ENCODE measurements at regions not wholly inside any gene's neighbourhood (a gene's known extent, or its start where the extent isn't known, plus 50 kb on each side); places are given as distances from the start of the nearest gene placed in this dataset.
"Not testable (repeated sequence)": the region's sequence is repeated elsewhere in the genome, so short reads cannot be mapped to it uniquely, and the experiment has no call there.

DNA sequence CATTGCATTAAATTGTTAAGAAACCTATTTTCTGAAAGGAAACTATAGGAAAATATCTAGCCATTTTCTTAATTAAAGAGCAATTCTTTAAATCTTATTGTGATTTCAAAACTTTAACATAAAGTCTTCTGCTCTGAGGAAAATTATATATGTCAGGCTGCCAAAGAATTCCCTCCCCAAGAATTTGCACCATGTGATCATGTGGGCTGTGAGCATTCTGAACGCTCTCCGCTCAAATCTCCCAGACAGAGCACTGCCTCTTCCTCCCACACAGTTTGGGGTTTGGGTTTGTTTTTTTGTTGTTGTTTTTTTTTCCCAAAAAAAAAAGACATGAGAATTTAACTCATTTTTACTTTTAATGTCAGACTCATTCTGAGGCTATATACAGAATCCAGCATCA lies 155.9 kb upstream of the PALMD start:
- Mint-ChIP-seq H3K4me1 (peaks cover 7% of the 10 kb centered on the region), H3K9me3 (no peaks in the 10 kb centered on the region), H3K36me3 (ENCODE audit: low read depth) (no peaks in the 10 kb centered on the region), H3K4me3 (no peak overlapping the region), H3K27ac (no peak overlapping the region), H3K27me3 (peaks cover 26% of the 10 kb centered on the region)
- POLR2A ChIA-PET, result no interaction called here
- DNase-seq, result no peak
- CTCF ChIA-PET, result no interaction called here

GRCh38 chr1:99496067-99496466 lies 149.8 kb upstream of the PALMD start:
- Mint-ChIP-seq H3K27me3 (peaks cover 9% of the 10 kb centered on the region), H3K4me3 (no peak overlapping the region), H3K9me3 (no peaks in the 10 kb centered on the region), H3K36me3 (ENCODE audit: low read depth) (no peaks in the 10 kb centered on the region), H3K27ac (no peak overlapping the region), H3K4me1 (no peaks in the 10 kb centered on the region)
- DNase-seq, result no peak
- CTCF ChIA-PET, result no interaction called here
- POLR2A ChIA-PET, result no interaction called here

DNA sequence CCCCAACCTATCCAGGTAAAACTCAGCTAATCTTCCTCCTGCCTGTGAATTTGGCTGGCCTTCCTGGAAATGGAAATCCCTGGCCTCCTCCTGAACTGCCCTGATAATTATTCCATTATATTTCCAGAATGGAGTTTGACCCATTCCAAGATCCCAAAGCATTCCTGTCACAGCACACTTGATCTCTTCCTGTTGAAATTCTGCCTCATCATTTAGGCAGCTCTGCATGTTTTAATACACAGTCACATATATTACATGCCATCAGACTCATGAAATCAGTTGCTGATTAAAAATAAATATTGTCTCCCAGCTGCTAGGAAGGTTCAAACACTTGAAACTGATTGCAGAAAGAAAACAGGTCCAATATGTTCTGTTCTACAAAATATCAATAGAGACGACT lies 148.2 kb upstream of the PALMD start:
- H3K27ac Mint-ChIP-seq, result no peak overlapping the region
- POLR2A ChIA-PET, result no interaction called here
- no peaks in the 10 kb centered on the region for H3K4me1 Mint-ChIP-seq
- H3K4me3 Mint-ChIP-seq, result no peak overlapping the region
- H3K36me3 Mint-ChIP-seq (ENCODE audit: low read depth), result no peaks in the 10 kb centered on the region
- no peak for DNase-seq
- CTCF ChIA-PET, result no interaction called here
- peaks cover 4% of the 10 kb centered on the region for H3K27me3 Mint-ChIP-seq
- no peaks in the 10 kb centered on the region for H3K9me3 Mint-ChIP-seq

DNA sequence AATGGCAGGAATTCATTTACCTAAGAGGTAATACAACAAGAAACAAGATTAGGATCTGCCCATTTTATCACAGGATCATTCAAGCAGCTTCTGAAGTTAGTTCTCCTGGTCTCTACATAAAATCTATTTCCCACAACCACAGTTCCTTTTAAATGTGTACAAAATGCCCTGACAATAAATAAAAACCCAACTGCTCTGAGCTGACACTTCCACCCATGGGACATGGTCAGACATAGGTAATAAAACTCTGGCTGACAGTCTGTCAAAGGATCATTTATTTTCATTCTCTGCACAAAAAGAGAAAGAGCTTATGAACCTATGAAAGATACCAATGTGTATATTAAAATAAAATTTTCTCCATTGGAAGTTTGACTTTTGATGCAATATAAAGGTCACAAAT lies 145.4 kb upstream of the PALMD start:
- Mint-ChIP-seq H3K4me3 (no peak overlapping the region), H3K9me3 (no peaks in the 10 kb centered on the region), H3K36me3 (ENCODE audit: low read depth) (no peaks in the 10 kb centered on the region), H3K4me1 (no peaks in the 10 kb centered on the region), H3K27ac (no peak overlapping the region), H3K27me3 (peaks cover 4% of the 10 kb centered on the region)
- ChIA-PET POLR2A (no interaction called here), CTCF (no interaction called here)
- no peak for DNase-seq

DNA sequence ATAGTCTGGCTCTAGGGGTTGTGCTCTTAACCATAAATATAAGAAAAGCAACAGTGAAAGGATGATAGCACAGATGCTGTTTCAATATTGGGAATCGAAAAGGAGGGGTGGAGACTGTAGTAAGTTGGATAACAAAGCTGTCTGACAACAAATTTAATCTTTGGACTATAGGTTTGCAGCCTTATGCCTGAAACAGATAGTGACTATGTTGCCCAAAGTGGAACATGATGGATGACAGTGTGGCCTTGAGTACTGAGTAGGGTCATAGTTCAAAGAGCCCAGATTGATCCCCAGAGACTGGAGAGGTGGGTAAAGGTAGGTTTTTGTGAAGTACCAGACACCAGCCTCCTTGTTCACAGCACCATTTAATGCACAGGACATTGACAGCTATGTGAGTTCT lies 144.0 kb upstream of the PALMD start:
- peaks cover 2% of the 10 kb centered on the region for H3K27me3 Mint-ChIP-seq
- H3K4me1 Mint-ChIP-seq, result no peaks in the 10 kb centered on the region
- no peak overlapping the region for H3K27ac Mint-ChIP-seq
- POLR2A ChIA-PET, result no interaction called here
- CTCF ChIA-PET, result no interaction called here
- no peak overlapping the region for H3K4me3 Mint-ChIP-seq
- no peaks in the 10 kb centered on the region for H3K9me3 Mint-ChIP-seq
- no peaks in the 10 kb centered on the region for H3K36me3 Mint-ChIP-seq (ENCODE audit: low read depth)
- DNase-seq, result no peak

DNA sequence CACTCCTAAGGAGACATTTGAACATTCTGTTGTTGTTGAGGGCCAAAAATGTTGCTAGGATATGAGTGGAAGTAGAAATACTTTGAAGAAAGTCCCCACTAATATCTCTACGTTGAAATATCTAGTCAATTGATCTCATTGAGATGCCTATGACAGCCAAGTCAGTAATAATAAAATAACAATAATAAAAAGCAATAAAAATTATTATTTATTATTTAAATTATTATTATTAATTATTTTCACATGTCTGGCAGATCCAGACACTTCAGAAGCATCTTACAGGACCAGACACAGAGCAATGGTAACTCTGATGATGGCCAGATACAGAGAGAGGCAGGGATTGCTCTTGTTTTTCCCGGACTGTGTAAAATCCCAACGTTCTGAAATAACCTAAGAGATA lies 143.5 kb upstream of the PALMD start:
- Mint-ChIP-seq H3K4me3 (no peak overlapping the region), H3K27ac (no peak overlapping the region), H3K4me1 (no peaks in the 10 kb centered on the region), H3K36me3 (ENCODE audit: low read depth) (no peaks in the 10 kb centered on the region), H3K27me3 (peaks cover 2% of the 10 kb centered on the region), H3K9me3 (no peaks in the 10 kb centered on the region)
- ChIA-PET POLR2A (no interaction called here), CTCF (no interaction called here)
- no peak for DNase-seq

DNA sequence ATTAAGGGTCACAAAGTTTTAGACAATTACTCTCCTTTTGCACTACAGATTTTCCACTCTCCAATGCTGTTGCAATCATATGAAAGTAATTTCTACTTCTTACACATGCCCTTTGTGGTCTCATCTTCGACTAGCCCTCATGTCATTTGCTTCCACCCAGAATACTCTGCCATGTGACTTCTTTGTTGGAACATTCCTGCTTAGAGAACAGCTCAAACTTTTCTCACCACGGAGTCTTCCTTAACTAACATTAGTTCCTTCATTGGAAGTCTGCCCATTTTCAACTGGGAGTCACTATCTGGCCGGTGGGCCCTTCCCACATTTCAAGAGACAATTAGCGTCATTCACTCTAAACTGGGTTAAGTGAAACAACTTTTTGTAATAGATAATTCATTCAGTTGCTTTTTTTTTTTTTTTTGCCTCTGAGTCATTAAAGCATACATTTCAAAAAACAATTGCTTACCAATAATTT lies 142.6 kb upstream of the PALMD start:
- Mint-ChIP-seq H3K4me1 (no peaks in the 10 kb centered on the region), H3K27me3 (no peaks in the 10 kb centered on the region)

GRCh38 chr1:99504287-99504686 lies 141.6 kb upstream of the PALMD start:
- no peaks in the 10 kb centered on the region for H3K27me3 Mint-ChIP-seq
- CTCF ChIA-PET, result interaction anchor here (0.7 kb wide), 1 partner anchor 576 kb away, joined by 3 read pairs; no protein-coding TSS in a partner anchor
- H3K9me3 Mint-ChIP-seq, result no peaks in the 10 kb centered on the region

More for the DNA sequence above, 142.6 kb upstream of the PALMD start:
- Mint-ChIP-seq H3K27ac (no peak overlapping the region), H3K36me3 (ENCODE audit: low read depth) (no peaks in the 10 kb centered on the region), H3K4me3 (no peak overlapping the region), H3K9me3 (no peaks in the 10 kb centered on the region)
- ChIA-PET CTCF (no interaction called here), POLR2A (no interaction called here)
- no peak for DNase-seq

GRCh38 chr1:99506631-99507030 lies 139.3 kb upstream of the PALMD start:
- Mint-ChIP-seq H3K36me3 (ENCODE audit: low read depth) (no peaks in the 10 kb centered on the region), H3K9me3 (no peaks in the 10 kb centered on the region), H3K4me1 (no peaks in the 10 kb centered on the region), H3K27ac (no peak overlapping the region), H3K4me3 (no peak overlapping the region), H3K27me3 (peaks cover 2% of the 10 kb centered on the region)
- POLR2A ChIA-PET, result no interaction called here
- no peak for DNase-seq
- CTCF ChIA-PET, result no interaction called here

More at GRCh38 chr1:99504287-99504686, 141.6 kb upstream of the PALMD start:
- no peak for DNase-seq
- Mint-ChIP-seq H3K4me3 (no peak overlapping the region), H3K27ac (no peak overlapping the region), H3K4me1 (no peaks in the 10 kb centered on the region), H3K36me3 (ENCODE audit: low read depth) (no peaks in the 10 kb centered on the region)
- POLR2A ChIA-PET, result no interaction called here

DNA sequence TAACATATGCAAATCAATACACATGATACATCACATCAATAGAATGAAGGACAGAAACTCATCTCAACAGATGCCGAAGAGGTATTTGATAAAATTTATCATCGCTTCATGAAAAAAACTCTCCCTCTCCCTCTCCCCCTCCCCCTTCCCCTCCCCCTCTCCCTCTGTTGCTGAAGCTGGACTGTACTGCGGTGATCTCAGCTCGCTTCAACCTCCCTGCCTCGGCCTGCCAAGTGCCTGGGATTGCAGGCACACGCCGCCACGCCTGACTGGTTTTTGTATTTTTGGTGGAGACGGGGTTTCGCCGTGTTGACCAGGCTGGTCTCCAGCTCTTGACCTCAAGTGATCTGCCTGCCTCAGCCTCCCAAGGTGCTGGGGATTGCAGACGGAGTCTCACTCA lies 138.5 kb upstream of the PALMD start:
- H3K9me3 Mint-ChIP-seq; POLR2A ChIA-PET; H3K36me3 Mint-ChIP-seq (ENCODE audit: low read depth); DNase-seq; H3K27ac Mint-ChIP-seq; H3K4me3 Mint-ChIP-seq; CTCF ChIA-PET; H3K4me1 Mint-ChIP-seq; H3K27me3 Mint-ChIP-seq: not testable (repeated sequence)

- Mint-ChIP-seq H3K4me1 (no peaks in the 10 kb centered on the region), H3K4me3 (no peak overlapping the region), H3K9me3 (no peaks in the 10 kb centered on the region), H3K27me3 (peaks cover 5% of the 10 kb centered on the region), H3K36me3 (ENCODE audit: low read depth) (no peaks in the 10 kb centered on the region), H3K27ac (no peak overlapping the region)
- POLR2A ChIA-PET, result no interaction called here
- CTCF ChIA-PET, result no interaction called here
- DNase-seq, result no peak
Observed at GRCh38 chr1:99507906-99508732, 137.8 kb upstream of the PALMD start.

GRCh38 chr1:99508733-99509445 lies 137.0 kb upstream of the PALMD start:
- H3K27me3 Mint-ChIP-seq; H3K4me3 Mint-ChIP-seq; DNase-seq; H3K27ac Mint-ChIP-seq; H3K9me3 Mint-ChIP-seq; POLR2A ChIA-PET; H3K36me3 Mint-ChIP-seq (ENCODE audit: low read depth); H3K4me1 Mint-ChIP-seq; CTCF ChIA-PET: not testable (repeated sequence)

DNA sequence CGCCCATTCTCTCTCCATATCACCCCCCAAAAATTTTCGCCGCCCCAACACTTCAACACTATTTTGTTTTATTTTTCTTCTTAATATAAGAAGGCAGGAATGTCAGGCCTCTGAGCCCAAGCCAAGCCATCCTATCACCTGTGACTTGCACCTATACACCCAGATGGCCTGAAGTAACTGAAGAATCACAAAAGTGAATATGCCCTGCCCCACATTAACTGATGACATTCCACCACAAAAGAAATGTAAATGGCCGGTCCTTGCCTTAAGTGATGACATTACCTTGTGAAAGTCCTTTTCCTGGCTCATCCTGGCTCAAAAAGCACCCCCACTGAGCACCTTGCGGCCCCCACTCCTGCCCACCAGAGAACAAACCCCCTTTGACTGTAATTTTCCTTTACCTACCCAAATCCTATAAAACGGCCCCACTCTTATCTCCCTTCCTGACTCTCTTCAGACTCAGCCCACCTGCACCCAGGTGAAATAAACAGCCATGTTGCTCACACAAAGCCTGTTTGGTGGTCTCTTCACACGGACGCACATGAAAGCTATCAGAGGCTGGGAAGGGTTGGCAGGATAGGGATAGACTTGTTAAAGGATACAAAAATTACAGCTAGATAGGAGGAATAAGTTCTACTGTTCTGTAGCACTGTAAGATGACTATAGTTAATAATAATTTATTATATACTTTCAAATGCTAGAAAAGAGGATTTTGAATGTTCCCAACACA lies 130.9 kb upstream of the PALMD start:
- H3K4me1 Mint-ChIP-seq; CTCF ChIA-PET; H3K27me3 Mint-ChIP-seq; H3K4me3 Mint-ChIP-seq; H3K9me3 Mint-ChIP-seq; DNase-seq; H3K27ac Mint-ChIP-seq; H3K36me3 Mint-ChIP-seq (ENCODE audit: low read depth); POLR2A ChIA-PET: not testable (repeated sequence)

Data from activated CD4-positive, alpha-beta memory T cell treated with anti-CD3 and anti-CD28 coated beads, Interleukin-2, amount 10 ng/mL, durations not matched to agents 7 days and 5 days (primary cell).